GM23338 (cell line): ENCODE measurements at regions not wholly inside any gene's neighbourhood (a gene's known extent, or its start where the extent isn't known, plus 50 kb on each side); places are given as distances from the start of the nearest gene placed in this dataset.
"Not testable (repeated sequence)": the region's sequence is repeated elsewhere in the genome, so short reads cannot be mapped to it uniquely, and the experiment has no call there.

ENCODE experiments used
- CREB1 ChIP-seq: fragments of 250-450 bp; sonication (Bioruptor Pico); IDR thresholded peaks from 2 replicates; pipeline ENCODE4 v1.5.0; 2020; ENCODE audit warnings: low read depth, mild to moderate bottlenecking, moderate library complexity
- EZH2 ChIP-seq: fragments of 200-600 bp; sonication (generic); IDR thresholded peaks from one replicate; pipeline ENCODE4 v1.8.0; 2017; ENCODE audit warnings: antibody characterized with exemption, mild to moderate bottlenecking, low read depth; ENCODE audit not compliant: unreplicated experiment
- EZH2phosphoT487 ChIP-seq: fragments of 200-600 bp; sonication (generic); IDR thresholded peaks from one replicate; pipeline ENCODE4 v1.8.1; 2018; ENCODE audit warnings: antibody characterized with exemption; ENCODE audit not compliant: unreplicated experiment
- JUNB ChIP-seq: IDR thresholded peaks from one replicate; pipeline ENCODE4 v1.6.1; 2016; ENCODE audit warnings: antibody characterized with exemption; ENCODE audit not compliant: unreplicated experiment
- POLR2AphosphoS5 ChIP-seq: IDR thresholded peaks from 2 replicates; pipeline ENCODE4 v1.6.1; 2016; ENCODE audit warnings: antibody characterized with exemption, low read depth
- TF ChIP-seq, protein P1 (sequence below), 2 experiments: fragments of 200-600 bp in 1 of 2; sonication (generic) in 1 of 2; conservative IDR thresholded peaks; 2 replicates each; pipeline versions ENCODE4 v1.5.1 to v1.6.1; 2016 to 2017; ENCODE audit warnings: antibody characterized with exemption in 2 of 2, low read depth in 2 of 2, mild to moderate bottlenecking in 2 of 2, moderate library complexity in 1 of 2
- TF ChIP-seq, protein P2 (sequence below): fragments of 250-450 bp; sonication (Bioruptor Pico); IDR thresholded peaks from 2 replicates; pipeline ENCODE4 v1.5.0; 2020; ENCODE audit warnings: mild to moderate bottlenecking, moderate library complexity
- TF ChIP-seq, protein P3 (sequence below): IDR thresholded peaks from one replicate; pipeline ENCODE4 v1.6.1; 2018; ENCODE audit warnings: antibody characterized with exemption; ENCODE audit not compliant: unreplicated experiment

DNA sequence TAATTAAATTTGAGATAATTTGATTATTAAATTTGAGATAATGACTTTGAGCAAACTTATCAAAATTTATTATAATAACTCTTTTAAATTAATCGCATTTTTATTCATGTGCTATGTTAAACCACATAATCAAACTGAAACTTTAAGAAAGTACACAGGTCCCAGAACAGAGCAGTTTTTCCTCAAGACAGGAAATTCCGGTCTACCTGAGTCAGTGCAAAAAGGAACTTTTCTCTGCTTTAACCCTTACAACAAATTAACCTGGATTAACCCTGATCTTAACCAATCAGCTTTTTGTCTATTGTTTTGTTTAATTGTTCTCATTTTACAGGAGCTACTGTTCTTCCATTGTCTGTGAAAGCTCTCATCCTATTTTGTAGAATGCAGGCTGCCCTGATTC is 195.1 kb downstream of the SPATA31A1 start:
- TF ChIP-seq, protein P1, sequence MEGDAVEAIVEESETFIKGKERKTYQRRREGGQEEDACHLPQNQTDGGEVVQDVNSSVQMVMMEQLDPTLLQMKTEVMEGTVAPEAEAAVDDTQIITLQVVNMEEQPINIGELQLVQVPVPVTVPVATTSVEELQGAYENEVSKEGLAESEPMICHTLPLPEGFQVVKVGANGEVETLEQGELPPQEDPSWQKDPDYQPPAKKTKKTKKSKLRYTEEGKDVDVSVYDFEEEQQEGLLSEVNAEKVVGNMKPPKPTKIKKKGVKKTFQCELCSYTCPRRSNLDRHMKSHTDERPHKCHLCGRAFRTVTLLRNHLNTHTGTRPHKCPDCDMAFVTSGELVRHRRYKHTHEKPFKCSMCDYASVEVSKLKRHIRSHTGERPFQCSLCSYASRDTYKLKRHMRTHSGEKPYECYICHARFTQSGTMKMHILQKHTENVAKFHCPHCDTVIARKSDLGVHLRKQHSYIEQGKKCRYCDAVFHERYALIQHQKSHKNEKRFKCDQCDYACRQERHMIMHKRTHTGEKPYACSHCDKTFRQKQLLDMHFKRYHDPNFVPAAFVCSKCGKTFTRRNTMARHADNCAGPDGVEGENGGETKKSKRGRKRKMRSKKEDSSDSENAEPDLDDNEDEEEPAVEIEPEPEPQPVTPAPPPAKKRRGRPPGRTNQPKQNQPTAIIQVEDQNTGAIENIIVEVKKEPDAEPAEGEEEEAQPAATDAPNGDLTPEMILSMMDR (conservative IDR thresholded peaks at IDR 0.05; ENCODE audit: low read depth in 2 of 2): not testable (repeated sequence)
- TF ChIP-seq, protein P2, sequence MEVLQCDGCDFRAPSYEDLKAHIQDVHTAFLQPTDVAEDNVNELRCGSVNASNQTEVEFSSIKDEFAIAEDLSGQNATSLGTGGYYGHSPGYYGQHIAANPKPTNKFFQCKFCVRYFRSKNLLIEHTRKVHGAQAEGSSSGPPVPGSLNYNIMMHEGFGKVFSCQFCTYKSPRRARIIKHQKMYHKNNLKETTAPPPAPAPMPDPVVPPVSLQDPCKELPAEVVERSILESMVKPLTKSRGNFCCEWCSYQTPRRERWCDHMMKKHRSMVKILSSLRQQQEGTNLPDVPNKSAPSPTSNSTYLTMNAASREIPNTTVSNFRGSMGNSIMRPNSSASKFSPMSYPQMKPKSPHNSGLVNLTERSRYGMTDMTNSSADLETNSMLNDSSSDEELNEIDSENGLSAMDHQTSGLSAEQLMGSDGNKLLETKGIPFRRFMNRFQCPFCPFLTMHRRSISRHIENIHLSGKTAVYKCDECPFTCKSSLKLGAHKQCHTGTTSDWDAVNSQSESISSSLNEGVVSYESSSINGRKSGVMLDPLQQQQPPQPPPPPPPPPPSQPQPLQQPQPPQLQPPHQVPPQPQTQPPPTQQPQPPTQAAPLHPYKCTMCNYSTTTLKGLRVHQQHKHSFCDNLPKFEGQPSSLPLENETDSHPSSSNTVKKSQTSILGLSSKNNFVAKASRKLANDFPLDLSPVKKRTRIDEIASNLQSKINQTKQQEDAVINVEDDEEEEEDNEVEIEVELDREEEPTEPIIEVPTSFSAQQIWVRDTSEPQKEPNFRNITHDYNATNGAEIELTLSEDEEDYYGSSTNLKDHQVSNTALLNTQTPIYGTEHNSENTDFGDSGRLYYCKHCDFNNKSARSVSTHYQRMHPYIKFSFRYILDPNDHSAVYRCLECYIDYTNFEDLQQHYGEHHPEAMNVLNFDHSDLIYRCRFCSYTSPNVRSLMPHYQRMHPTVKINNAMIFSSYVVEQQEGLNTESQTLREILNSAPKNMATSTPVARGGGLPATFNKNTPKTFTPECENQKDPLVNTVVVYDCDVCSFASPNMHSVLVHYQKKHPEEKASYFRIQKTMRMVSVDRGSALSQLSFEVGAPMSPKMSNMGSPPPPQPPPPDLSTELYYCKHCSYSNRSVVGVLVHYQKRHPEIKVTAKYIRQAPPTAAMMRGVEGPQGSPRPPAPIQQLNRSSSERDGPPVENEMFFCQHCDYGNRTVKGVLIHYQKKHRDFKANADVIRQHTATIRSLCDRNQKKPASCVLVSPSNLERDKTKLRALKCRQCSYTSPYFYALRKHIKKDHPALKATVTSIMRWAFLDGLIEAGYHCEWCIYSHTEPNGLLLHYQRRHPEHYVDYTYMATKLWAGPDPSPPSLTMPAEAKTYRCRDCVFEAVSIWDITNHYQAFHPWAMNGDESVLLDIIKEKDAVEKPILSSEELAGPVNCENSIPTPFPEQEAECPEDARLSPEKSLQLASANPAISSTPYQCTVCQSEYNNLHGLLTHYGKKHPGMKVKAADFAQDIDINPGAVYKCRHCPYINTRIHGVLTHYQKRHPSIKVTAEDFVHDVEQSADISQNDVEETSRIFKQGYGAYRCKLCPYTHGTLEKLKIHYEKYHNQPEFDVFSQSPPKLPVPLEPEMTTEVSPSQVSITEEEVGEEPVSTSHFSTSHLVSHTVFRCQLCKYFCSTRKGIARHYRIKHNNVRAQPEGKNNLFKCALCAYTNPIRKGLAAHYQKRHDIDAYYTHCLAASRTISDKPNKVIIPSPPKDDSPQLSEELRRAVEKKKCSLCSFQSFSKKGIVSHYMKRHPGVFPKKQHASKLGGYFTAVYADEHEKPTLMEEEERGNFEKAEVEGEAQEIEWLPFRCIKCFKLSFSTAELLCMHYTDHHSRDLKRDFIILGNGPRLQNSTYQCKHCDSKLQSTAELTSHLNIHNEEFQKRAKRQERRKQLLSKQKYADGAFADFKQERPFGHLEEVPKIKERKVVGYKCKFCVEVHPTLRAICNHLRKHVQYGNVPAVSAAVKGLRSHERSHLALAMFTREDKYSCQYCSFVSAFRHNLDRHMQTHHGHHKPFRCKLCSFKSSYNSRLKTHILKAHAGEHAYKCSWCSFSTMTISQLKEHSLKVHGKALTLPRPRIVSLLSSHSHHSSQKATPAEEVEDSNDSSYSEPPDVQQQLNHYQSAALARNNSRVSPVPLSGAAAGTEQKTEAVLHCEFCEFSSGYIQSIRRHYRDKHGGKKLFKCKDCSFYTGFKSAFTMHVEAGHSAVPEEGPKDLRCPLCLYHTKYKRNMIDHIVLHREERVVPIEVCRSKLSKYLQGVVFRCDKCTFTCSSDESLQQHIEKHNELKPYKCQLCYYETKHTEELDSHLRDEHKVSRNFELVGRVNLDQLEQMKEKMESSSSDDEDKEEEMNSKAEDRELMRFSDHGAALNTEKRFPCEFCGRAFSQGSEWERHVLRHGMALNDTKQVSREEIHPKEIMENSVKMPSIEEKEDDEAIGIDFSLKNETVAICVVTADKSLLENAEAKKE (CRISPR knock-in tag): not testable (repeated sequence)
- not testable (repeated sequence) for TF ChIP-seq POLR2AphosphoS5; JUNB; EZH2phosphoT487; EZH2; CREB1 (CRISPR knock-in tag)
- TF ChIP-seq, protein P3, sequence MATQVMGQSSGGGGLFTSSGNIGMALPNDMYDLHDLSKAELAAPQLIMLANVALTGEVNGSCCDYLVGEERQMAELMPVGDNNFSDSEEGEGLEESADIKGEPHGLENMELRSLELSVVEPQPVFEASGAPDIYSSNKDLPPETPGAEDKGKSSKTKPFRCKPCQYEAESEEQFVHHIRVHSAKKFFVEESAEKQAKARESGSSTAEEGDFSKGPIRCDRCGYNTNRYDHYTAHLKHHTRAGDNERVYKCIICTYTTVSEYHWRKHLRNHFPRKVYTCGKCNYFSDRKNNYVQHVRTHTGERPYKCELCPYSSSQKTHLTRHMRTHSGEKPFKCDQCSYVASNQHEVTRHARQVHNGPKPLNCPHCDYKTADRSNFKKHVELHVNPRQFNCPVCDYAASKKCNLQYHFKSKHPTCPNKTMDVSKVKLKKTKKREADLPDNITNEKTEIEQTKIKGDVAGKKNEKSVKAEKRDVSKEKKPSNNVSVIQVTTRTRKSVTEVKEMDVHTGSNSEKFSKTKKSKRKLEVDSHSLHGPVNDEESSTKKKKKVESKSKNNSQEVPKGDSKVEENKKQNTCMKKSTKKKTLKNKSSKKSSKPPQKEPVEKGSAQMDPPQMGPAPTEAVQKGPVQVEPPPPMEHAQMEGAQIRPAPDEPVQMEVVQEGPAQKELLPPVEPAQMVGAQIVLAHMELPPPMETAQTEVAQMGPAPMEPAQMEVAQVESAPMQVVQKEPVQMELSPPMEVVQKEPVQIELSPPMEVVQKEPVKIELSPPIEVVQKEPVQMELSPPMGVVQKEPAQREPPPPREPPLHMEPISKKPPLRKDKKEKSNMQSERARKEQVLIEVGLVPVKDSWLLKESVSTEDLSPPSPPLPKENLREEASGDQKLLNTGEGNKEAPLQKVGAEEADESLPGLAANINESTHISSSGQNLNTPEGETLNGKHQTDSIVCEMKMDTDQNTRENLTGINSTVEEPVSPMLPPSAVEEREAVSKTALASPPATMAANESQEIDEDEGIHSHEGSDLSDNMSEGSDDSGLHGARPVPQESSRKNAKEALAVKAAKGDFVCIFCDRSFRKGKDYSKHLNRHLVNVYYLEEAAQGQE: not testable (repeated sequence)
